Stomach (tissue), 4 donors: ENCODE measurements at regions not wholly inside any gene's neighbourhood (a gene's known extent, or its start where the extent isn't known, plus 50 kb on each side); places are given as distances from the start of the nearest gene placed in this dataset.

Source experiments
- EP300 ChIP-seq: sonication (generic); formaldehyde crosslinking; IDR thresholded peaks from one replicate; pipeline ENCODE4 v1.6.1; 2017; ENCODE audit warnings: antibody characterized with exemption
- POLR2A ChIP-seq, 4 donors: fragments of 450-650 bp; IDR thresholded peaks; one replicate each; pipeline ENCODE4 v1.6.1; 2016; ENCODE audit warnings: antibody characterized with exemption in 4 of 4, control low read depth in 2 of 4, mild to moderate bottlenecking in 1 of 4, moderate library complexity in 1 of 4
- POLR2AphosphoS5 ChIP-seq, 3 donors: sonication (generic); formaldehyde crosslinking; IDR thresholded peaks; one replicate each; pipeline ENCODE4 v1.6.1; 2016; ENCODE audit warnings: antibody characterized with exemption in 3 of 3
- TF ChIP-seq, protein P1 (sequence below), 7 experiments: fragments of 450-650 bp in 4 of 7; fragments of 200-600 bp in 3 of 7; sonication (generic) in 3 of 7; IDR thresholded peaks; one replicate each; pipeline ENCODE4 v1.5.1; 2016 to 2019; ENCODE audit warnings: antibody characterized with exemption in 7 of 7, control low read depth in 2 of 7, mild to moderate bottlenecking in 1 of 7

DNA sequence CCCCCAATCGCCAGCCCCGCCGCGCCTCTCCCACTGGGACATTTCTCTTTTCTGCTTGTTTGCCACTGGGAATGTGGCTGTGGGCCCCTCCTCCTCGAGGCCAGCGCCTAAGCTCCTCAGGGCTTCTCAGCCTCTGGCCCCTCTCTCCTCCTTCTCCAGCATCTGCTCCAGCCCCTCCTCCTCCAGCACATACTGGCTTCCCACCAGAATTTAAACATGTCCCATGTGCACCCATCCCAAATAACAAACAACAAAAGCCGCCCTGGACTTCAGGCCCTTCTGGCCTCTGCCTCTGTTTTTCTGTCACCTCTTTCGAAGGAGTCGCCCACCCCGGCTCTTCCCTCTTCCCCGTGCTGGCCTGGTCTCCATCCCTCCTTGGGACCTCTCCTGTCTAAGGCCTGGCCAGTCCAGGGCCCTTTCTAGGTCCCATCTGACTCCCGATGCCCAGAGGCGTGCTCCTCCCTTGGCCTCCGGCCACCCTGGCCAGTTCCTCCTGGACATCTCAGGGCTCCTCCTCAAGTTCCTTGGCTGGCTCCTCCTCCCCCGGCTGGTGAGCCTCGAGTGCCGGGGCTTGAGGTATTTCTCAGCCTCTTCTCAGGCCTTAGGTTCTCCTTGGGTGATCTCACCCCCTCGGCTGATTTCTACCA lies 94.6 kb upstream of the SLC6A6 start:
- TF ChIP-seq, protein P1, sequence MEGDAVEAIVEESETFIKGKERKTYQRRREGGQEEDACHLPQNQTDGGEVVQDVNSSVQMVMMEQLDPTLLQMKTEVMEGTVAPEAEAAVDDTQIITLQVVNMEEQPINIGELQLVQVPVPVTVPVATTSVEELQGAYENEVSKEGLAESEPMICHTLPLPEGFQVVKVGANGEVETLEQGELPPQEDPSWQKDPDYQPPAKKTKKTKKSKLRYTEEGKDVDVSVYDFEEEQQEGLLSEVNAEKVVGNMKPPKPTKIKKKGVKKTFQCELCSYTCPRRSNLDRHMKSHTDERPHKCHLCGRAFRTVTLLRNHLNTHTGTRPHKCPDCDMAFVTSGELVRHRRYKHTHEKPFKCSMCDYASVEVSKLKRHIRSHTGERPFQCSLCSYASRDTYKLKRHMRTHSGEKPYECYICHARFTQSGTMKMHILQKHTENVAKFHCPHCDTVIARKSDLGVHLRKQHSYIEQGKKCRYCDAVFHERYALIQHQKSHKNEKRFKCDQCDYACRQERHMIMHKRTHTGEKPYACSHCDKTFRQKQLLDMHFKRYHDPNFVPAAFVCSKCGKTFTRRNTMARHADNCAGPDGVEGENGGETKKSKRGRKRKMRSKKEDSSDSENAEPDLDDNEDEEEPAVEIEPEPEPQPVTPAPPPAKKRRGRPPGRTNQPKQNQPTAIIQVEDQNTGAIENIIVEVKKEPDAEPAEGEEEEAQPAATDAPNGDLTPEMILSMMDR (IDR thresholded peaks at IDR 0.05), result no peak
- TF ChIP-seq POLR2A (IDR thresholded peaks at IDR 0.05) (no peak), EP300 (no peak), POLR2AphosphoS5 (IDR thresholded peaks at IDR 0.05) (no peak)
